H1 (cell line): ENCODE measurements at regions not wholly inside any gene's neighbourhood (a gene's known extent, or its start where the extent isn't known, plus 50 kb on each side); places are given as distances from the start of the nearest gene placed in this dataset.

Source experiments
- small RNA-seq: library from polyadenylated mRNA; stranded (forward); fragments of <200 nt; extraction: miRNeasy Mini kit (QIAGEN cat#:217004); gene quantifications from one replicate; pipeline ENCODE3, GENCODE V24; 2013; ENCODE audit not compliant: insufficient read depth

Small RNA genes in the stretch of these regions (small RNA-seq; reads per million reads assigned to genes)
- gene RNA5SP508: 0.51 reads per million
